GM21529 (cell line): ENCODE measurements at regions not wholly inside any gene's neighbourhood (a gene's known extent, or its start where the extent isn't known, plus 50 kb on each side); places are given as distances from the start of the nearest gene placed in this dataset.

Source experiments
- ATAC-seq: cut with Tn5 transposase; IDR thresholded peaks from one replicate; pipeline ENCODE4 v1.9.1; 2021; ENCODE audit not compliant: unreplicated experiment

- ATAC-seq: no peak
Measured at GRCh38 chr6:53744321-53744720, 50.5 kb upstream of the LRRC1 start.

- no peak for ATAC-seq
Measured at GRCh38 chr6:53741034-53741823, 53.6 kb upstream of the LRRC1 start.

GRCh38 chr6:53737746-53738145 lies 57.1 kb upstream of the LRRC1 start:
- ATAC-seq: no peak

DNA sequence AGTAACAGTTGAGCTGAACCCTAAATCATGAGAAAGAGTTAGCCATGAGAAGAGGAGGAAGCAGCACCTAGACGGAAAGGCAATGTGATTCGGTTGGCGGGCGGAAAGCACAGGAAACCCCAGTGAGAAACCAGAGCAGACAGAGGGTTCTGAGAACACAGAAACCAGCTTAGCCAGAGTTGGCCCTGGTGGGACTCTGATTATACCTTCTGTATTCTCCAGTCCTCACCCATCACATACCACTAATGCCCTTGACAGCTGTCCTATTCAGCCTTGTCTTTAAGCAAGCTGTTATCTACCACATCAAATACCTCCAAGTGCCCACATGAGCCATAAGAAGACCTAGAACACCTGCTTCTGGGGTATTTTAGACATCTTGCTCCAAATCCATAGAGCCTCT lies 58.9 kb upstream of the LRRC1 start:
- peak; percentile 42 for ATAC-seq

GRCh38 chr6:53734473-53735299 lies 60.1 kb upstream of the LRRC1 start:
- peak; percentile 70 for ATAC-seq

DNA sequence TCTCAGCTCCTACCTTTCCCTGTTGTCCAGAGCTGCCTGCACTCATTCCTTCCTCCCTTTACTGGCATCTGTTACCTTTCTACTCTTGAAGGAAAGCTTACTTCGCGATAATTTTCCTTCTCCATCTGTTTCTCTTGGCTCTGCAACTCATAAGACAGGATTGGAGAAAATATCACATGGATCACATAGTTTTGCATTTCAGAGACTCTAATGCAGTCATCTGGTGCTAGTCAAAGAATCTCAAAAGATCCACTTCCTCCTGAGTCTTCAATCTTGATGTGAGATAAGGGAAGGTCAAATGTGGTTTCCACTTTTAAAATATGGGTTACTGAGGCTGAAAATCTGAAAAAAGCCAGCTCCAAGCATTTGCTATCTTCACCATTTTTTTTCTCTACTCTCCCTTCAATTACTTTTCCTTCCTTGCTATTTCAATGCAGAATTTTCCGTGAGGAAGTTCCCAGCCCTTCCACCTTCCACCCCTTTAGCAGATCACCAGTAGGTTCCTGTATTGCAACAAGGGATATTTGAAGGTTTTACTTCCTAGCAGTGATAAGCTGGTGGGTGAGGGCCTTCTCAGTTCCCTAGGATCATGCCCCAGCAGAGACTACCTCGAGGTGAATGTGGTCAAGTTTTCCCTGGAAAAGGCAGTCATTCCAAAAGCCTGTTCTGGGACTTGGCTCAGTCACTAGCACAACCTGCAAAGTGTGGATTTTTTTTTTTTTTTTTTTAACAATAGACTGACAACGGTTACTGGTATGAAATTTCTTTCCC lies 62.8 kb upstream of the LRRC1 start:
- no peak for ATAC-seq

DNA sequence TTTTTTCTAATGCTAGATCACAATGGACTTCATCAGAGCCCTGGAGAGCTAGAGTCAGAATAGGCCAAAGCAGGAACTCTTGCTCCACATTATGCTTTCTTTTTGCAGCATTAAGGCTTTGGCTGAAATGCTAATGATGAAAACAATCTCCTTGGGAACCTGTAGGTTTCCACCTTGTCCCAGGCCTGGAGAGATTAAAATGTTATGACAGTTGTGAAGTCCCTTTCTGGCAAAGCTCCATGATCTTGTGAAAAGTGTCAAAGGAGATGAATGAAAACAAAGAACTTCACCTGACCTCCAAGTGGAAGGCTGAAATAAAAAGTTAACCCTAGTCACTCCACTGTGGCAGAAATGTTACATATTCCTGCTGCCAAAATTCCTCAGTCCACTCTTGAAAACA lies 64.0 kb upstream of the LRRC1 start:
- no peak for ATAC-seq

DNA sequence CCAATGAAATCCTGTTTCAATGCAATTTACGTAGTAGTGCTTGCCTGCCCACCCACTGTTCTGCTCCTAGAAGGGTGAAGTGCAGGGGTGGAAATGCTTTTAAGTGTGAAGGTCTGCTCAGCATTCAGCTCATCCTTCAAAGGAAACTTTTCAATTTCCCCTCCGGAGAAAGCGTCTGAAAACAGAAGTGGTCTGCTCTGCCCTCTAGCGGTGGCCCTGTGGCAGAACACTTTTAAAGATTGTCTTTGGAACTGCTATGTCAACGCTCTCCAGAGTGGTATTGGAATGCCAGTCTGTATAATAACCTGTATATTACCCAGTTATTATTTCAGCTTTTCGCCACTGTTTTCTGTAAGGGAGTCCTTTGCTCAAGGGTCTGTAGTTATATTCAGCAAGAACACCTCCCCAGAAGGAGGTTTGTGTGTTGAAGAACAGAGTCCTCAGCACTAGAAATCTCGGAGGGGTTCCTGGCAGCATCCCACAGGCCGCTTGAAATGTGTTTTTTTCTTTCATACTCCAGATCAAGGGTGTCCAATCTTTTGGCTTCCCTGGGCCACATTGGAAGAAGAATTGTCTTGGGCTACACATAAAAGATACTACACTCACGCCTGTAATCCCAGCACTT lies 63.1 kb upstream of the KLHL31 start:
- peak; percentile 68 for ATAC-seq

DNA sequence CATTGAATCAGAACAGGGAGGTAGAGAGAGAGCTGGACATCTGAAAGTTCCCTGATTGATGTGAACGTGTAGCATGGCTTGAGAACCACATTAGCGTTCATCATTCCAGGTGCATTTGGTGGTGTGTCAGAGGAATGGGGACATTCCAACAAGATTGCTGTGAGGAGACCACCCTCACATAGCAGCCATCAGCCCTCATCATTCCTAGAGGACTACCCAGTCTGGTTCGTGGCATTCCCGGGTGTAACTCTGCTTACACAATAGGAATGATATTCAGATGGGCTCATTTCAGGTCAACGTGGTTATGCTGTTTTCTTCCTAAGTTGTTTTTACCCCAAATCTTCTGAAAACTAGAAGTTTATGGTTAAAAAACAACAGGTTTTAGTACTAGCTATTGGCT lies 62.2 kb upstream of the KLHL31 start:
- no peak for ATAC-seq

DNA sequence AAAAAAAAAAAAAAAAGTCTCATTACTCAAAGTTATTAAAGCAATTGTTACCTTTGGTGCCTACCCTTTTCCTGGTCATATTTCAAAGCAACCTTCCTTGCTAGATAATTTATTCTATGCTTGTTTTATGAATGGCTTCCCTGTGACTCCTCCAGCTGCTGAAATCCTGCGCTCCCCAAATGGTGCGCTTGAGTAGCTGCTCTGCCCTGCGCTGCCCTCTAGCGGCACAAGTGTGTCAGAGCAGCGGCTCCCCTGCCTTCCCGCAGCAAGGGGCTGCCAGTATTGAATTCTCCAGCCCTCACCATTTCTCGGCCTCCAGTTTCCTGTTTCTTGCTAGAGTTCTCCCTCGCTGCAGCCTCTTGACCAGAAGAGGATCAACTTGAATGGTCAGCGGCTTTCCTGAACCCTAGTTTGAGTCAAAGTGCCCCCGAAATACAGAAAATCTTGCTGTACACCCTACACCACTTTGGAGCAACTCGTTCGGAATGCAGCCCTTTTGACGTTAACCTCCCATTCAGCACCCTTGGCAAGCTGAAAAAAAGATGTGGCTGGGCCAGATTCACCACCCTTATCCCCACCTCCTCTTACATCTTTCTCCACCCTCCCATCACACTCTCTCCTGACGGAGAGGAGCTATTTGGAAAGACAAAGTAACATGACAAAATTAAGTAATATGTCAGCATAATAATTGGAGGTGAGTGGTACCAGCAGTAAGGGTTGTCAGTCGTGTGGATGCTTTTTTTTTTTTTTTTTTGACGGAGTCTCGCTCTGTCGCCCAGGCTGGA lies 60.4 kb upstream of the KLHL31 start:
- ATAC-seq: peak; percentile 89

- no peak for ATAC-seq
Measured at GRCh38 chr6:53724501-53724900, 58.9 kb upstream of the KLHL31 start.

DNA sequence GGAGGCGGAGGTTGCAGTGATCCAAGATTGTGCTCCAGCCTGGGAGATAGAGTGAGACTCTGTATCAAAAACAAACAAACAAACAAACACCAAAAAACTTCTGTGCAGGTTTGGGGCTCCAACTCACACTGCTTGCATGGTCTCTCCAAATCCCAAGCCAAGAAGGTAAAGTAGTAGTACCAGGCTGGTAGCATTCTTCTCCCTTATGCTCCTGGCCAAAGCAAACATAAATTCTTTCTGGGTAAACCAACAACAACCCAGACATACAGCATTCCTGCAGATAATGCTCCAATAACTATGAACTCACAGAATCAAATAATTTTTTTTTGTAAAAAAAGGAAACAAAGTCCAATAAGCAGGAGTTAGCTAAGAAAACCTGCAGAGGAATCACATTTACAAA lies 57.8 kb upstream of the KLHL31 start:
- ATAC-seq: no peak

DNA sequence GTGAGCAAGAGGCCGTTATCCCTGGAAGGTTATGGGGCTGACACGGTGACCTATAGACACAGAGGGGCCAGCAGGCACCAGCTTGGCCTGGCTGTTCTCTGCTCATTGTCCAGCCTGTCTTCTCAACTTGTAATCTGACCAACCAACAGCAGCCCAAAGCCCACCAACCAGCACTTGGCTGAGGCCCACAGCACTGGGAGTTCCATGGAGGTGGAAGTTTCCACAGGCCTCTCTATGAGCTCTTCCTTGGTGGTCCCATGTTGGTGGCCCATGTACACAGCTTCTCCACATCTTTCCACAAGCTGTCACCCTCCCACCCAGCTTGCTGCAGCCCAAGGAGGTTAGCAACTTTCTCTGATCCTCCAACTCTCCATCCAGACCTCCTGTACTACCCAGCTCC lies 56.2 kb upstream of the KLHL31 start:
- ATAC-seq: no peak

DNA sequence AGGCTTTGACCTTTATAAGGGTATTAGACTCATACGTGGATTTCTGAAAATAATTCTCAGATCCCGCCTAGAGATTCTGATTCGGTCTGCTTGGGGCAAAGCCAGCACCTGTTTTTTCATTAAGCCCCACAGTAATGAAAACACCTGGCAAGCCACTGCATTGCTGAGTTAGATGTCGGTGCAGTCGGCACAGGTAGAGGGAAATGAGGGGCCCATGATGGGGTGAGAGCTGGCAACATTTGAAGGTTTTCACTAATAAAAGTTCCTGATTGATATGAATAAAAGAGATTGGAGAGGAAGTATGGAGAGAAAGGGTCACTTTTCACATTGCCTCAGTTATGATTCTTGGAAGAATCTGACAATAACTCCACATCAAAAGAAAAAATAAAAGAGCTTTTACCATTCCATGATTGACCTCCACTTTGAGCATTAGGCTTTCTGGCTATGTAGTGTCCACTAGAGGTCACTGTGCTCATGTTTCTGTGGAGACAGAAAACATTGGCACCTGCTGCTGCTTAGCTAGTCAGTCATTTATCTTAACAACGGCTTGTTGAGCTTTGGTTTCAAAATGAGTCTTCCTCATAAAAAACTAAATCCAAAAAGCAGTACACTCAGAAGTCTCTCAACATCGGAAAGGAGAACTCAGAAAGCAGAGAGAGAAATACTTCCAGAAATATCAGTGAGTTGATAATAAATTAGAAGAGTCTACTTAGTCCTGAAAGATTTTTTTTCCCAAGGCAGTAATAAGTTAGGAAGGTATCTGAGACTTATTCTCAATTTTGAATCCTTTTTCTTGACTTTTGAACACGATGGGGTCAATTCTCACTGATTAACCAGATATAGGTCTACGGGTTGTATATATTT lies 53.3 kb upstream of the KLHL31 start:
- ATAC-seq: peak; percentile 98

GRCh38 chr6:53717566-53717965 lies 52.0 kb upstream of the KLHL31 start:
- ATAC-seq: no peak

DNA sequence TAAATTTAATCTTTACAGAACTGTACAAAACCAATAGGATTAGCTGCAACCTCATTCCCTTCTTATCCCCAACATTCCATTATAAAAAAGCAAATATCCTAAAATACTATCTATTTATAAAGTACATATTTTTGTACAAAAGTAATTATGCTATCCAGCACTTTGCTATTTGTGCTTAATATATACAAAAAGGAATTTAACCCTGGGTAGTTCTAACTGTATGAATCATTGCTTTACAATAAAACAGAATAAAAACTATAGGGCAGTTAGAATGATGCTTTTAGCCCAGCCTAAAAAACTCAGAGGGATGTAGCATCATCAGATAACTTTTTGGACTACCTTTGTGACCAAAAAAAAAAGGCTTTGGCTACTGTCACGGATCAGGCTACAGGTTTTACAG lies 49.9 kb upstream of the KLHL31 start:
- ATAC-seq: no peak
